HG03175 (cell line): ENCODE measurements at regions not wholly inside any gene's neighbourhood (a gene's known extent, or its start where the extent isn't known, plus 50 kb on each side); places are given as distances from the start of the nearest gene placed in this dataset.

ENCODE experiments used
- ATAC-seq: cut with Tn5 transposase; IDR thresholded peaks from one replicate; pipeline ENCODE4 v1.9.1; 2021; ENCODE audit warnings: mild to moderate bottlenecking, moderate library complexity; ENCODE audit not compliant: unreplicated experiment

- ATAC-seq = no peak
Observed at GRCh38 chr2:177314722-177315264, 50.3 kb upstream of the NFE2L2 start.

DNA sequence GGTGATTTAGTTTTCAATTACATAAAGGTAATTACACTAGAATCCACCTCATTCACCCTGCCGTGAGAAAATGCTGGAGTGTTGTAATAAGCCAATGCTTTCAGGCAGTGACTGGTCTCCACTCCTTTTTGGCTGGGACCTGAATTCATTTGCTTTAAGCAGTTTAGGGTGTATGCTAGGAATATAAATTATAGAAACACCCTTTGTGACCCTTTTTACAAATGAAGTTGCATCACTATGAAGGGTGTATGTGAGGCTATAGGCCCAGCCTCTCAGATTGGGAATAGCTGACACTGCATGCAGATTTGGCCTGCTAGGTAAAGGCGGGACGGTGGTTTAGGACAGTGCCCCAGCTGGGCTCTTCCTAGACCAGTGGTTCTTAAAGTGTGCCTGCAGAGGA lies 50.8 kb upstream of the NFE2L2 start:
- ATAC-seq = no peak

DNA sequence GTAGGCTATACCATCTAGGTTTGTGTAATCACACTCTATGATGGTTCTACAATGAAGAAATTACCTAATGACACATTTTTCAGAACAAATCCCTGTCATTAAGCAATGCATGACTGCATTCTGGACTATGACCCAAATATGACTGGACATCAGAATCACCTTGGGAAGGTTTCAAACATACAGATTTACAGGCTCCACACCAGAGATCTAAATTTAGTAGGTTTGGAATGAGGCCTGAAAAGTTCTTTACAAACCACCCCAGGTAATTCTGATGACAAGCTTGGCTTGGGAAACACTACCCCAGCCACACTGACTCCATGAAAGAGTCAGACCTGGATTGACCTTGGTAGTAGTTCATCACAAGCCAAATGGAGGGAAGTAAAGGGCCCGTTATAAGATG lies 52.2 kb upstream of the NFE2L2 start:
- no peak for ATAC-seq

- no peak for ATAC-seq
Observed at GRCh38 chr2:177317443-177317842, 52.9 kb upstream of the NFE2L2 start.

DNA sequence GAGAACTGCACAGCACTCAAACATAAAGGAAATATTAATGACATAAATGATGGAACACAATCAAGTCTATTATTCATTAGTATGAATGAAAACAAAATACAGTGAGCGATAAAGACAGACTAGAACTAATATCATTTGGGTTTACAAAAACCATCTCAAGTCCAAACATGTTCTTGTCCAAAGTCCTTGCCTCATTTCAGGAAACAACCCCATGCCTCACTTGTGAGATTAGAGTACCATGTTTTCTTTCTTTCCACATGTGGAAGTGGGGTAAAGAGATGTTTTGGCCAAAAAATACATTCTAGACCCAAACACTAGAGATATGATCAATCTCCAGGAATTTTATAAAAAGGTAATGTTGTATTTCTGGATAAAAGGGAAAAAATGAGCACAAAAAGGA lies 53.3 kb upstream of the NFE2L2 start:
- ATAC-seq = no peak

DNA sequence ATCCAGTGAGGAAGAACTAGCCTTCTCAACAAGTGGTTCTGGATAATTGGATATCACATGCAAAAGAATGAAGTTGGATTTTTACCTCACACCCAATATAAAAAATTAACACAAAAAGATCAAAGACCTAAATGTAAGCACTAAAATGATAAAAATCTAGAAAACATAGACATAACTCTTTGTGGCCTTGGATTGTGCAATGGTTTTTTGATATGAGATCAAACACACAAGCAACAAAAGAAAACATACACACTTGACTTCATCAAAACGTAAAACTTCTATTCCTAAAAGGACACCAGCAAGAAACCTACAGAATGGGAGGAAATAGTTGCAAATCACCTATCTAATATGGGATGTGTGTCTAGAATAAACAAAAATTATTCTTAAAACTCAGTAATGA lies 54.1 kb upstream of the NFE2L2 start:
- ATAC-seq = no peak

- ATAC-seq = no peak
Observed at GRCh38 chr2:177320596-177320995, 56.1 kb upstream of the NFE2L2 start.

GRCh38 chr2:177322801-177323261 lies 58.3 kb upstream of the NFE2L2 start:
- ATAC-seq = no peak

GRCh38 chr2:177324797-177325196 lies 60.3 kb upstream of the NFE2L2 start:
- no peak for ATAC-seq

DNA sequence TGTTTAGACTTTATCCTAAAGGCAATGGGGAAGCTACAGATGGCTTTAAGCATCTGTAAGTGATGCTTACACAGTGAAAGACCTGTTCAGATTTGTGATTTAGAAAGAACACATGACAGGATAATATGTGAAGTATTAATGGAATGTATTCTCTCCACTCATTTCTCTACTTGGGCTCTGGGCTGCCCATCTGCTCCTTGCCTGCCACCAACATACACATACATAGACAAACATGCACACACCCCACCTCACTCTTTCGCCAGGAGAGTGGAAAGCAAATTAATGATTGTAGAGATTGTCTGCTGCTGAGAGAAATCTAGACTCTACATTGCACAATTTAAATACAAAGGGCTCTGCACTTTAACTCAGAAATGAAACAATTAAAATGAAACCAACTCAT lies 61.0 kb upstream of the NFE2L2 start:
- peak; percentile 75 for ATAC-seq

DNA sequence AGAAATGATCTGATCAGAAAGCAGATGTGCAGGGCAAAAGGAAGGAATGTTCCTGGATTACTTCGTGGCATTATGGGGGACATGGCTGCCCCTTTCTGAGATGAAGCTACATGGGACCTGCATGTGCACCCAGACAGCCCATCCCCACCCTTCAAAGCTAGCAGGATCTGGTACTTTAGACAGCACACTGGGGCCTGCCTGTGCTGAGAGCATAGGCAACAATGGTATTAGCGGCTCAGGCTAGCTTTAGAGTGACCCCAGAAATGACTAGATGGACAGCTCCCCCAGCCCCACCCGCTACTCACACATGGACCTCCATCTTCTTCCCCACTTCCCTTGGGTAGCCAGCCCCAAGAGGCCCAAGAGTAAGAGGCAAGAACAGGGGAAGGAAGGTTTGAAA lies 61.5 kb upstream of the NFE2L2 start:
- peak; percentile 20 for ATAC-seq

DNA sequence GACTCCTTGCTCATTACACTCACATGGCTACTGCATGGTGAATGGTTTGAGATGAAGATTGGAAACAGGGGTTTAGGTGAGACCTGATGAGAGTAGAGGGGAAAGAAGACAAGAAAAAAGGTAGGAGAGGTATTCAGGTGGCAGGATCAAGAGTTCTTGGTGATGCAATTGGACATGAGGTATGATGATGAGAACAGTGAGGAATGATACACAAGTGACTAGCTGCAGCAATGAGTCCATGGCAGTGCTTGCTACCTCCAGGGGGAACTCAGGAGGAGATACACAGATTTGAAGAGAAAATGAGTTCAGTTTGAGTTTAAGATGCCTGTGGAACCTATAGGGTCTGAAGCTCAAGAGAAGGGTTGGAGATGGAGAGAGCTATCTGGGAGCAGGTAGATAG lies 62.1 kb upstream of the NFE2L2 start:
- ATAC-seq = no peak

GRCh38 chr2:177327009-177327408 lies 62.5 kb upstream of the NFE2L2 start:
- ATAC-seq = no peak

- no peak for ATAC-seq
Observed at GRCh38 chr2:177328056-177328455, 63.5 kb upstream of the NFE2L2 start.

GRCh38 chr2:177329064-177329463 lies 63.5 kb upstream of the AGPS start:
- no peak for ATAC-seq

DNA sequence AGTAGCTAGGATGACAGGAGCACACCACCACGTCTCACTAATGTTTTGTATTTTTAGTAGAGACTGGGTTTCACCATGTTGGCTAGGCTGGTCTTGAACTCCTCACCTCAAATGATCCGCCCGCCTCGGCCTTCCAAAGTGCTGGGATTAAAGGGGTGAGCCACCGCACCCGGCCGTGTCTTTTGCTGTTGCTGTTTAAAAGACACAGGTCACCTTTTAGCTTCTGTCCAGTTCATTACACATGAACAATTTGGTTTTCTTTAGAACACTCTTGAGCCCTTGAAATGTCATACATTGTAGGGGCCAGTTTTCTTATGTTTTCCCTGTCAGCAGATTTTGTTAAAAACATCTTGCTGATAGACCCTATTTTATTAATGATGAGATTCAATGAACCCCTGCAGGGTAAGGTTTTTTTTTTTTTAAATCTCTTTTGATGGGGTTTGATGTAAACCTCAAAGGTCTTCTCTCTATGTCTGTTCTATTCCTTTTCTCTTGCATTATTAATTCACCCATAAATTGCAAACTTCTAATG lies 61.0 kb upstream of the AGPS start:
- no peak for ATAC-seq

DNA sequence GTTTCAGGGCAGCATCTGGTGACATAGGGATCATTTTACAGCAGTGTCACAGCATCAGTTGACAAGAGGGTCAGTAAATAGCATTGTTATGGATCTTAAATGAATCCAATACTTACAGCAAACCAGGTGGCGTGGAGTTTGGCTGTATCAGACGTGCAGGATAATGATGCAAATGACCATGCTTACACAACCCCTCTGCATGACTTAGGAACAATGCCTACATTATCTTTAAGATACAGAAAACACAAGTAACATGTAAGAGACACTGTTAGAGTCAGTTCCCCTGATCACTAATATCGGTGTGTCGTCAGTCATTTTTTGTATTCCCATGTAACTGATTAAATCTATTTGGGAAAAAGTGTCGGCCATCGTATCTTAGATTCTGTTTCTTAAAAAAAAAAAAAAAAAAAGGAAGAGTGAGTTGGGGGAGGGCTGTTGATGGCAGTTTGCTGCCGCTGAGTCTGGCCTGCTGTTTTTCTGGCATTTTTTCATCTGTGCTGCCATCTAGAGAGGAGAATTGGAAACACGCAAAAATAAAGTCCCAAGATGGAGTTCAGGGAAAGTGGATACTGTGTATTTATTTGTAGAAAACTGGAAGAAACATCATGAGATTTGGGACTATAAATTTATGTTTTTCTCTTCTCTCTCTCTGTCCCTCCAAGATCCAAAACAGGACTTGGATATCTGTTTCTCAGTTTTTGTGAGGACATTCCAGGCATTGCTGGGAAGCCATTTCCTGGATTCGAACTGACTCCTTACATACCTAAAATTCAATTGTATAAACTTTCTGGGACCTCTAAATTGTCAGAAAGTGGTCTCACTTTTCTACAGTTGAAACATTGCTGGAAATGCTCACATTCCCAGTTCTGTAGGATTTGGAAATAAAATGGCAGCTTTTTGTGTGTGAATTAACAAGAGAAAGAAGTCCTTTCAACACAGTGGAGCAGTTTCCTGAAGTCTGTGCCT lies 60.3 kb upstream of the AGPS start:
- ATAC-seq = peak; percentile 87

GRCh38 chr2:177332992-177333388 lies 59.6 kb upstream of the AGPS start:
- ATAC-seq = no peak

- peak; percentile 66 for ATAC-seq
Observed at GRCh38 chr2:177334940-177335543, 57.5 kb upstream of the AGPS start.

DNA sequence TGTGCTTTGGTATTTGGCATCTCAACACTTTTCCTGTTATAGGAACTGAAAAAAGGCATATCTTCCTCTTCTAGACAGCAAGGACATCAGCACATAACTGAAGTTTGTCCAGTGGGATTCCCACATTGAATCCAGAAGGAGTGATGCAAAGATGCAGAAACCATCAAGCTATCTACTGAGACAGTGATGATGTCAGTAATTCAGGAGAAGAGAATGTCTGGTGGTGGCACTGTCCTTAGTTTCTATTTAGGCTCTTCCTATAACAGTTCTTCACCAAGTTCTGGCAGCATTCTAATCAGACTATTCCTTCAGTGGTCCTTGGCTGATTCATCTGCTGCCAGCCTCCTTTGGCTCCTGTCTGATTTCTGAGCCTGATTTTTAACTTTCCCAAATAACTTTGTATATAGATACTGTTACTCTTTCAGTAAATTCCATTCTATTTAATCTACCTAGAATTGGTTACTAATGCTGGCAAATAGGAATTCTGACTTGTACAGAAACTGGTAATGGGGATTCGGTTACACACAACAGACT lies 56.6 kb upstream of the AGPS start:
- ATAC-seq = no peak

DNA sequence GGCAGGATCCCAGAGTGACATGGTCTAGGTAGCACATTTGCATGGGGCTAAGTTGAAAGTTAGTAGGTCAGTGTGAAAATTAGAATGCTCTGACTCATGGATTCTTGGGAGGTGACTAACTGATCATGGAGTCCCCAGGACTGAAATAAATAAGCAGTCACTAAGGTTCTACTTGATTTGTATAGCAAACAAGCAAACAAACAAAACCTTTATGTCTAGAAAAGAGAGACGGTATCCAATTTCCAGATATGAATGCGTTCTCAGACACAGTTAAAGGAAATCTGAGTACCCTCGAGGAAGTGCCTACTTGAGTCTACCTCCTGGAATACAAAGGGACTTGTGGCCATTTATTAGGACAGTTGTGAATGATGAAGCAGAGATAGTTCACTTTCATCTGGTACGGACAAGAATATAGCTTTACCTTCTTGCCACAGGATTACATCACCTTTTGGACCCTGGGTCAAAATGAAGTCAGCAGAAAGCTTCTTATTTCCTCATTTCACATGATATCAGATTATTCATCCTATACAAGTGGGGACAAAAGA lies 54.3 kb upstream of the AGPS start:
- no peak for ATAC-seq
